Prostate gland (tissue), 2 donors: ENCODE measurements at regions not wholly inside any gene's neighbourhood (a gene's known extent, or its start where the extent isn't known, plus 50 kb on each side); places are given as distances from the start of the nearest gene placed in this dataset.

Experiments used
- CTCF ChIP-seq, 4 experiments: fragments of 200-600 bp in 2 of 4; fragments of 450-650 bp in 2 of 4; sonication (generic) in 2 of 4; IDR thresholded peaks; 1 replicate in 3 of 4; 2 replicates in 1 of 4; pipeline ENCODE4 v1.5.1; 2016 to 2019; ENCODE audit warnings: antibody characterized with exemption in 4 of 4, mild to moderate bottlenecking in 2 of 4, moderate library complexity in 2 of 4
- POLR2A ChIP-seq: fragments of 450-650 bp; IDR thresholded peaks from one replicate; pipeline ENCODE4 v1.6.1; 2016; ENCODE audit warnings: antibody characterized with exemption, mild to moderate bottlenecking
- POLR2AphosphoS5 ChIP-seq: sonication (generic); formaldehyde crosslinking; IDR thresholded peaks from one replicate; pipeline ENCODE4 v1.6.1; 2017; ENCODE audit warnings: antibody characterized with exemption

GRCh38 chrX:25130619-25131018 is 114.9 kb upstream of the ARX start:
- TF ChIP-seq CTCF (IDR thresholded peaks at IDR 0.05): no peak
- no peak for TF ChIP-seq POLR2A
- no peak for TF ChIP-seq POLR2AphosphoS5
